DOHH2 (cell line): ENCODE measurements at regions not wholly inside any gene's neighbourhood (a gene's known extent, or its start where the extent isn't known, plus 50 kb on each side); places are given as distances from the start of the nearest gene placed in this dataset.

ENCODE experiments used
- H3F3A ChIP-seq: fragments of 200-600 bp; sonication (generic), shearing (Covaris generic); 2 replicates; pipeline ENCODE4 v1.6.0; 2016; ENCODE audit warnings: antibody characterized with exemption, mild to moderate bottlenecking; ENCODE audit not compliant: control insufficient read depth, insufficient read depth
- H3K27ac ChIP-seq: fragments of 200-600 bp; sonication (generic); 2 replicates; pipeline ENCODE4 v1.5.1; 2014; ENCODE audit warnings: low read depth, mild to moderate bottlenecking, low read length, moderate library complexity
- H3K27me3 ChIP-seq: fragments of 200-600 bp; sonication (generic); 2 replicates; pipeline ENCODE4 v1.6.1; 2014; ENCODE audit warnings: mild to moderate bottlenecking, low read length, mixed read lengths; ENCODE audit not compliant: control insufficient read depth
- H3K36me3 ChIP-seq: fragments of 200-600 bp; sonication (generic); 2 replicates; pipeline ENCODE4 v1.6.1; 2014; ENCODE audit warnings: mild to moderate bottlenecking, low read length, moderate library complexity, mixed read lengths; ENCODE audit not compliant: control insufficient read depth
- H3K4me1 ChIP-seq: fragments of 200-600 bp; sonication (generic); 2 replicates; pipeline ENCODE4 v1.6.1; 2014; ENCODE audit warnings: mild to moderate bottlenecking, low read length, mixed read lengths; ENCODE audit not compliant: control insufficient read depth
- H3K4me2 ChIP-seq: fragments of 200-600 bp; sonication (generic); 2 replicates; pipeline ENCODE4 v1.6.0; 2014; ENCODE audit warnings: mild to moderate bottlenecking, low read length, moderate library complexity
- H3K4me3 ChIP-seq: fragments of 200-600 bp; sonication (generic); 2 replicates; pipeline ENCODE4 v1.5.1; 2014; ENCODE audit warnings: mild to moderate bottlenecking, low read length, mixed read lengths
- H3K79me2 ChIP-seq: fragments of 200-600 bp; sonication (generic); 2 replicates; pipeline ENCODE4 v1.6.1; 2014; ENCODE audit warnings: mild to moderate bottlenecking, low read length, mixed read lengths; ENCODE audit not compliant: control insufficient read depth
- H3K9me2 ChIP-seq: fragments of 200-600 bp; sonication (generic); replicated peaks from 2 replicates; pipeline ENCODE4 v1.6.1; 2014; ENCODE audit warnings: mild to moderate bottlenecking, low read length, mixed read lengths; ENCODE audit not compliant: control insufficient read depth
- H3K9me3 ChIP-seq: fragments of 200-600 bp; sonication (generic); 2 replicates; pipeline ENCODE4 v1.6.1; 2014; ENCODE audit warnings: antibody characterized with exemption, low read length, mixed read lengths; ENCODE audit not compliant: control insufficient read depth, insufficient read depth
- H4K20me1 ChIP-seq: fragments of 200-600 bp; sonication (generic); 2 replicates; pipeline ENCODE4 v1.6.0; 2014; ENCODE audit warnings: low read depth, mild to moderate bottlenecking, antibody characterized with exemption, low read length, moderate library complexity; ENCODE audit not compliant: control insufficient read depth, insufficient read depth
- EZH2phosphoT487 ChIP-seq: fragments of 200-600 bp; sonication (generic); IDR thresholded peaks from 2 replicates; pipeline ENCODE4 v1.6.1; 2017; ENCODE audit warnings: borderline replicate concordance, mild to moderate bottlenecking, antibody characterized with exemption, low read length, moderate library complexity, mixed read lengths
- TF ChIP-seq, protein P1 (sequence below): fragments of 200-600 bp; sonication (generic); IDR thresholded peaks from one replicate; pipeline ENCODE4 v1.5.1; 2014; ENCODE audit warnings: antibody characterized with exemption, mild to moderate bottlenecking, low read depth, low read length; ENCODE audit not compliant: poor library complexity, severe bottlenecking

DNA sequence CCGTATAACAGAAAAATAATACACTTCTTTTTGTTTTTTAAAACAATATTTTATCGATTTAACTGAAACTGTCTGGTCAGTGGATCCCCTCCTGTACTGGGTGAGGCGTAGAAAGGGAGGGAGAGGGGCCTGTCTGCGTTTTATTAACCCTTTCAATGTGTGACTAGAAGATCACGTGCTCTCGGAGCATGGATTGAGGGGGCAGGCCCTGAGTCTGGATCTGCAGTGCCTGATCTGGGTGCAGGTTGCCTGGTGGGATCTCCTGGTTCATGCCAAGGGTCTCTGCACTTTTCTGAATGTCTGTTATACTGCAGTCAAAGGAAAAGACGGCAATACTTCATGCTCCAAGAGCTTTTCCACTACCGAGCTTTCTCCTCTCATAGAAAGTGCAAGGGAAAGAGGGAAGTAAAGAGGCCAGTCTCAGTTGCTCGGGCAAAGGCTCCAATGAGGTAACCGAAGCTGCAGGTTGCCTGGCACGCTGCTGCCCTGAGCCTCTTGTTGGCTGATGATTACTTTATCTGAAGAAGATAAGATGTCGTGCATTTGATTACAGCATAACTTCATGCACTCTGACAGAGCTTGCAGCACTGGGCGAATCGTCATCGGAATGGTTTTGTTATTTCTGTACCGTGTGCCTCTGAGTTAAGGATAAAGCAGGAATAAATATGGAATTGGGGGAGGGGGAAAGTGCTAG is 167.5 kb upstream of the PMEPA1 start:
- H3K27me3 ChIP-seq: peaks cover 5% of the 10 kb centered on the region; the same call in 1 of the 2 replicates
- TF ChIP-seq EZH2phosphoT487: no peak
- TF ChIP-seq, protein P1, sequence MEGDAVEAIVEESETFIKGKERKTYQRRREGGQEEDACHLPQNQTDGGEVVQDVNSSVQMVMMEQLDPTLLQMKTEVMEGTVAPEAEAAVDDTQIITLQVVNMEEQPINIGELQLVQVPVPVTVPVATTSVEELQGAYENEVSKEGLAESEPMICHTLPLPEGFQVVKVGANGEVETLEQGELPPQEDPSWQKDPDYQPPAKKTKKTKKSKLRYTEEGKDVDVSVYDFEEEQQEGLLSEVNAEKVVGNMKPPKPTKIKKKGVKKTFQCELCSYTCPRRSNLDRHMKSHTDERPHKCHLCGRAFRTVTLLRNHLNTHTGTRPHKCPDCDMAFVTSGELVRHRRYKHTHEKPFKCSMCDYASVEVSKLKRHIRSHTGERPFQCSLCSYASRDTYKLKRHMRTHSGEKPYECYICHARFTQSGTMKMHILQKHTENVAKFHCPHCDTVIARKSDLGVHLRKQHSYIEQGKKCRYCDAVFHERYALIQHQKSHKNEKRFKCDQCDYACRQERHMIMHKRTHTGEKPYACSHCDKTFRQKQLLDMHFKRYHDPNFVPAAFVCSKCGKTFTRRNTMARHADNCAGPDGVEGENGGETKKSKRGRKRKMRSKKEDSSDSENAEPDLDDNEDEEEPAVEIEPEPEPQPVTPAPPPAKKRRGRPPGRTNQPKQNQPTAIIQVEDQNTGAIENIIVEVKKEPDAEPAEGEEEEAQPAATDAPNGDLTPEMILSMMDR: no peak

DNA sequence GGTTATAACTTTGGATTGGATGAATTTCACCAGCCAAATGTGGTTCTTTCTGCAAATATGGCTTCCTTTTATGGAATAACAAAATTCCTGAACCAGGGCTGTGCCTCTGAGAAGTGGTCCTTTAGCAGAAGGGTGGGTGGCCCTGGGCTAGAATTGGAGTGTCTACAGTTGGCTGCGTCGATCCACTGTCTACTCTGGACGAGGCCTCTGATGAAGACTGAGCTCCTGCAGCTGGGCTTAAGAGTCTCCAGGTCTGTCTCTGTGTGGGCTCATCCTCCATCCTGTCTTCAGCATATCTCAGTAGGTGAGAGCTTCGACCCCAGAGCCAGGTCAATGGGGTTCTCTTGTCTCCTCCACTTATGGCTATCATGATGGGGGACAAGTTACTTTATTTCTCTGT is 166.3 kb upstream of the PMEPA1 start:
- H3K27ac ChIP-seq: no peak overlapping the region
- H3K79me2 ChIP-seq: no peaks in the 10 kb centered on the region
- H3K4me3 ChIP-seq: no peak overlapping the region
- H3K9me2 ChIP-seq: no peaks in the 10 kb centered on the region
- no peak overlapping the region for H3K4me2 ChIP-seq
- TF ChIP-seq, protein P1: no peak
- no peak for TF ChIP-seq EZH2phosphoT487
- H4K20me1 ChIP-seq: no peaks in the 10 kb centered on the region
- no peaks in the 10 kb centered on the region for H3F3A ChIP-seq
- H3K9me3 ChIP-seq: no peaks in the 10 kb centered on the region
- H3K4me1 ChIP-seq: no peaks in the 10 kb centered on the region
- peaks cover 5% of the 10 kb centered on the region; the same call in 1 of the 2 replicates for H3K27me3 ChIP-seq
- no peaks in the 10 kb centered on the region for H3K36me3 ChIP-seq

More for the DNA sequence above, 167.5 kb upstream of the PMEPA1 start:
- H3K36me3 ChIP-seq: no peaks in the 10 kb centered on the region
- no peaks in the 10 kb centered on the region for H4K20me1 ChIP-seq
- H3K79me2 ChIP-seq: no peaks in the 10 kb centered on the region
- no peaks in the 10 kb centered on the region for H3K9me3 ChIP-seq
- H3K4me2 ChIP-seq: no peak overlapping the region
- no peaks in the 10 kb centered on the region for H3K4me1 ChIP-seq
- H3K4me3 ChIP-seq: no peak overlapping the region
- no peak overlapping the region for H3K27ac ChIP-seq
- no peaks in the 10 kb centered on the region for H3F3A ChIP-seq
- H3K9me2 ChIP-seq: no peaks in the 10 kb centered on the region

DNA sequence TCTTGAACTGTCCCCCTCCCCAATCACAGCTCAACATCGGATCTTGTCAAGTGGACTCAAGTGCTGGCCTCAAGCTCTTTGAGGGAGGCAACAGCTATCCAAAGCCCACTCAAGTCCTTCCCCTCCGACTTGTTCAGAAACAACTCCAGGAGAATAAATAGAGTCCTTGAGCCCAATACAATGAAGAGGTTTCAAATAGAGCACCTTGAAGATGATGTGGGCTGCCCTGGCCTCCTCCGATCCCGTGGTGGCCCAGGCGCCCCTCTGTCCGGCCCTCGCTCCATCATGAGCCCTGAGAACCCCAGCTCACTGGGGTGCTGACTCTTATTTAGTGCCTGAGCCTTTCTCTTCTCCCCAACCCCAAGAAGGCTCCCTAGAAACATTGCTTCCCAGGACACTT is 164.3 kb upstream of the PMEPA1 start:
- TF ChIP-seq, protein P1: no peak
- TF ChIP-seq EZH2phosphoT487: no peak
- no peaks in the 10 kb centered on the region for H3K9me2 ChIP-seq
- no peaks in the 10 kb centered on the region for H3K27me3 ChIP-seq
- no peaks in the 10 kb centered on the region for H3F3A ChIP-seq
- H3K4me1 ChIP-seq: no peaks in the 10 kb centered on the region
- no peak overlapping the region for H3K4me3 ChIP-seq
- no peaks in the 10 kb centered on the region for H3K36me3 ChIP-seq
- H4K20me1 ChIP-seq: no peaks in the 10 kb centered on the region
- H3K9me3 ChIP-seq: no peaks in the 10 kb centered on the region
- no peaks in the 10 kb centered on the region for H3K79me2 ChIP-seq
- no peak overlapping the region for H3K27ac ChIP-seq
- H3K4me2 ChIP-seq: no peak overlapping the region
